ENCODE measurements at regions not wholly inside any gene's neighbourhood (a gene's known extent, or its start where the extent isn't known, plus 50 kb on each side); places are given as distances from the start of the nearest gene placed in this dataset.

- no peak for TF ChIP-seq CTCF (IDR thresholded peaks at IDR 0.05)
- intact Hi-C loops (cut with DNase I, micrococcal nuclease): no loop called here
- no peaks in the 10 kb centered on the region for H3K9me3 ChIP-seq
- no peak for ATAC-seq
- DNase-seq: no peak
- no peaks in the 10 kb centered on the region for H3K4me1 ChIP-seq (ENCODE audit: low read depth)
- no peak overlapping the region for H3K4me3 ChIP-seq
- no peaks in the 10 kb centered on the region for H3K36me3 ChIP-seq (ENCODE audit: low read depth)
These were observed 256.5 kb downstream of the NSG2 start for GRCh38 chr5:174301848-174302625.

- no peak for ATAC-seq
- Histone ChIP-seq H3K9me3 (no peaks in the 10 kb centered on the region), H3K4me3 (no peak overlapping the region), H3K4me1 (ENCODE audit: low read depth) (no peaks in the 10 kb centered on the region), H3K36me3 (ENCODE audit: low read depth) (no peaks in the 10 kb centered on the region)
- DNase-seq: no peak
- TF ChIP-seq CTCF (IDR thresholded peaks at IDR 0.05): no peak
- intact Hi-C loops (cut with DNase I, micrococcal nuclease): no loop called here
These were observed 257.5 kb downstream of the NSG2 start for GRCh38 chr5:174303035-174303434.

- no peak overlapping the region for H3K4me3 ChIP-seq
- no peaks in the 10 kb centered on the region for H3K9me3 ChIP-seq
- TF ChIP-seq CTCF (IDR thresholded peaks at IDR 0.05): no peak
- no peaks in the 10 kb centered on the region for H3K36me3 ChIP-seq (ENCODE audit: low read depth)
- H3K4me1 ChIP-seq (ENCODE audit: low read depth): no peaks in the 10 kb centered on the region
- intact Hi-C loops (cut with DNase I, micrococcal nuclease): no loop called here
- DNase-seq (no peak), ATAC-seq (no peak)
These were observed 258.0 kb downstream of the NSG2 start for GRCh38 chr5:174303437-174304045.

GRCh38 chr5:174305241-174305681 is 259.8 kb downstream of the NSG2 start:
- H3K4me1 ChIP-seq (ENCODE audit: low read depth): no peaks in the 10 kb centered on the region
- intact Hi-C loops (cut with DNase I, micrococcal nuclease): no loop called here
- no peak for TF ChIP-seq CTCF (IDR thresholded peaks at IDR 0.05)

GRCh38 chr5:174306345-174307030 is 261.0 kb downstream of the NSG2 start:
- Histone ChIP-seq H3K4me3 (no peak overlapping the region), H3K9me3 (no peaks in the 10 kb centered on the region), H3K36me3 (ENCODE audit: low read depth) (no peaks in the 10 kb centered on the region), H3K4me1 (ENCODE audit: low read depth) (no peaks in the 10 kb centered on the region)
- TF ChIP-seq CTCF (IDR thresholded peaks at IDR 0.05): no peak
- ATAC-seq (no peak), DNase-seq (no peak)
- intact Hi-C loops (cut with DNase I, micrococcal nuclease): no loop called here

More at GRCh38 chr5:174305241-174305681, 259.8 kb downstream of the NSG2 start:
- ATAC-seq: no peak
- Histone ChIP-seq H3K9me3 (no peaks in the 10 kb centered on the region), H3K36me3 (ENCODE audit: low read depth) (no peaks in the 10 kb centered on the region), H3K4me3 (no peak overlapping the region)
- DNase-seq: no peak

Measured in mucosa of descending colon (tissue), 3 donors.